GM12874 (cell line): ENCODE measurements at regions not wholly inside any gene's neighbourhood (a gene's known extent, or its start where the extent isn't known, plus 50 kb on each side); places are given as distances from the start of the nearest gene placed in this dataset.

Experiments used
- CTCF ChIP-seq: IDR thresholded peaks from 2 replicates; pipeline ENCODE4 v1.5.1; 2011; ENCODE audit warnings: low read depth, mild to moderate bottlenecking, control low read depth, low read length, moderate library complexity; ENCODE audit not compliant: insufficient read depth

- no peak for TF ChIP-seq CTCF
These were observed 133.9 kb upstream of the BTN3A2 start for GRCh38 chr6:26231006-26231587.

- TF ChIP-seq CTCF, result no peak
These were observed 132.6 kb upstream of the BTN3A2 start for GRCh38 chr6:26232306-26232939.

- TF ChIP-seq CTCF, result no peak
These were observed 131.9 kb upstream of the BTN3A2 start for GRCh38 chr6:26232940-26233648.

- no peak for TF ChIP-seq CTCF
These were observed 131.2 kb upstream of the BTN3A2 start for GRCh38 chr6:26233649-26234420.

- TF ChIP-seq CTCF, result no peak
These were observed 130.3 kb upstream of the BTN3A2 start for GRCh38 chr6:26234421-26235301.

- no peak for TF ChIP-seq CTCF
These were observed 129.7 kb upstream of the BTN3A2 start for GRCh38 chr6:26235302-26235670.
